ENCODE measurements at regions not wholly inside any gene's neighbourhood (a gene's known extent, or its start where the extent isn't known, plus 50 kb on each side); places are given as distances from the start of the nearest gene placed in this dataset.

GRCh38 chr14:50051706-50052105 lies 64.7 kb downstream of the VCPKMT start:
- POLR2A ChIA-PET (ENCODE audit: low non-redundant PET), result no interaction called here
- H3K4me3 ChIP-seq (ENCODE audit: low read depth, low read length, poor library complexity, severe bottlenecking), result no peak overlapping the region
- H3K27me3 ChIP-seq (replicated peaks; ENCODE audit: insufficient read depth, low read depth, low read length, poor library complexity), result no peaks in the 10 kb centered on the region
- DNase-seq (ENCODE audit: low spot score), result no peak
- intact Hi-C loops (cut with micrococcal nuclease; ENCODE audit: unreplicated experiment), result no loop called here
- H3K36me3 ChIP-seq (ENCODE audit: insufficient read depth, low read length, poor library complexity, severe bottlenecking), result no peaks in the 10 kb centered on the region
- H3K9me3 ChIP-seq (ENCODE audit: low read depth, low read length, poor library complexity, severe bottlenecking), result no peaks in the 10 kb centered on the region
- no peaks in the 10 kb centered on the region for H3K4me1 ChIP-seq (ENCODE audit: insufficient read depth, low read length, poor library complexity, severe bottlenecking)
- no TSS peak for BruUV-seq (replicated peaks)
- no peak overlapping the region for H3K27ac ChIP-seq (ENCODE audit: low read depth, low read length, poor library complexity, severe bottlenecking)
- CTCF ChIA-PET, result no interaction called here
- no peak for TF ChIP-seq EZH2 (IDR thresholded peaks at IDR 0.05; ENCODE audit: borderline replicate concordance, low read depth, low read length, poor library complexity, severe bottlenecking)
- TF ChIP-seq, protein P1, sequence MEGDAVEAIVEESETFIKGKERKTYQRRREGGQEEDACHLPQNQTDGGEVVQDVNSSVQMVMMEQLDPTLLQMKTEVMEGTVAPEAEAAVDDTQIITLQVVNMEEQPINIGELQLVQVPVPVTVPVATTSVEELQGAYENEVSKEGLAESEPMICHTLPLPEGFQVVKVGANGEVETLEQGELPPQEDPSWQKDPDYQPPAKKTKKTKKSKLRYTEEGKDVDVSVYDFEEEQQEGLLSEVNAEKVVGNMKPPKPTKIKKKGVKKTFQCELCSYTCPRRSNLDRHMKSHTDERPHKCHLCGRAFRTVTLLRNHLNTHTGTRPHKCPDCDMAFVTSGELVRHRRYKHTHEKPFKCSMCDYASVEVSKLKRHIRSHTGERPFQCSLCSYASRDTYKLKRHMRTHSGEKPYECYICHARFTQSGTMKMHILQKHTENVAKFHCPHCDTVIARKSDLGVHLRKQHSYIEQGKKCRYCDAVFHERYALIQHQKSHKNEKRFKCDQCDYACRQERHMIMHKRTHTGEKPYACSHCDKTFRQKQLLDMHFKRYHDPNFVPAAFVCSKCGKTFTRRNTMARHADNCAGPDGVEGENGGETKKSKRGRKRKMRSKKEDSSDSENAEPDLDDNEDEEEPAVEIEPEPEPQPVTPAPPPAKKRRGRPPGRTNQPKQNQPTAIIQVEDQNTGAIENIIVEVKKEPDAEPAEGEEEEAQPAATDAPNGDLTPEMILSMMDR (conservative IDR thresholded peaks at IDR 0.05; ENCODE audit: low read depth, low read length), result no peak

DNA sequence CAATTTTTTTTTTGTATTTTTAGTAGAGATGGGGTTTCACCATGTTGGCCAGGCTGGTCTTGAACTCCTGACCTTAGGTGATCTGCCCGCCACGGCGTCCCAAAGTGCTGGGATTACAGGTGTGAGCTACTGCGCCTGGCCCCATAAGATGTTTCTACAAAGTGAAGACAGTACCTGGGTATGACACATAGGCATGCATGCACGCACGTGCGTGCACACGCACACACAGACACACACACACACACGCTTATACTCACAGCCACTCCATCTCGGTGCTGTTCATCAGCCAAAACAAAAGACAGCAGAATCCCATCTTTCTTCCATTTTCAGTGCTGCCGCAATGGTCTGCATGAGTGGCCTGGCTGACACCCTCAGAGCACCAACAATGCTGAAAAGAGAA lies 63.9 kb downstream of the VCPKMT start:
- no peaks in the 10 kb centered on the region for H3K27me3 ChIP-seq (replicated peaks; ENCODE audit: insufficient read depth, low read depth, low read length, poor library complexity)
- intact Hi-C loops (cut with micrococcal nuclease; ENCODE audit: unreplicated experiment), result no loop called here
- ChIA-PET POLR2A (ENCODE audit: low non-redundant PET) (no interaction called here), CTCF (no interaction called here)
- DNase-seq (ENCODE audit: low spot score), result no peak
- no peaks in the 10 kb centered on the region for H3K4me1 ChIP-seq (ENCODE audit: insufficient read depth, low read length, poor library complexity, severe bottlenecking)
- no TSS peak for BruUV-seq (replicated peaks)
- no peak for TF ChIP-seq EZH2 (IDR thresholded peaks at IDR 0.05; ENCODE audit: borderline replicate concordance, low read depth, low read length, poor library complexity, severe bottlenecking)
- TF ChIP-seq, protein P1 (conservative IDR thresholded peaks at IDR 0.05; ENCODE audit: low read depth, low read length), result no peak
- H3K36me3 ChIP-seq (ENCODE audit: insufficient read depth, low read length, poor library complexity, severe bottlenecking), result no peaks in the 10 kb centered on the region
- no peaks in the 10 kb centered on the region for H3K9me3 ChIP-seq (ENCODE audit: low read depth, low read length, poor library complexity, severe bottlenecking)
- H3K27ac ChIP-seq (ENCODE audit: low read depth, low read length, poor library complexity, severe bottlenecking), result no peak overlapping the region
- no peak overlapping the region for H3K4me3 ChIP-seq (ENCODE audit: low read depth, low read length, poor library complexity, severe bottlenecking)

DNA sequence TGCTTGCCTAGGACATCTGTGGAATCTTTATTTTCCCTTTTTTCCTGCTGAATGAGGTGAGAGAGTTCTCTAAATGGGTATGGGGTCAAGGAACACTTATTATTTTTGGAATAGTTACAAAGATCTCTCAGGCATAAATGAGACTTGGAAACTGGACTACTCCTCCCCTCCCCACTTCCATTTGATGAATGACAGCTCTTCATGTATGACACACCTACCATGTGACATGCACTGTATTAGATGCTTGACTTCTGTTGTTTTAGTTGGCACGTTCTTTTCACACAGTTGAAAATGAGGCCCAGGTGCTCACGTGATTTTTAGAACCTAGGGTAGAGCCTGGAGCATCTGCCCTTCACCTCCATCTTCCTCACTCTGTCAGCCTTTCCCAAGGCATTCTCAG lies 62.4 kb downstream of the VCPKMT start:
- intact Hi-C loops (cut with micrococcal nuclease; ENCODE audit: unreplicated experiment), result no loop called here
- no peak overlapping the region for H3K4me3 ChIP-seq (ENCODE audit: low read depth, low read length, poor library complexity, severe bottlenecking)
- no peaks in the 10 kb centered on the region for H3K4me1 ChIP-seq (ENCODE audit: insufficient read depth, low read length, poor library complexity, severe bottlenecking)
- no TSS peak for BruUV-seq (replicated peaks)
- H3K27ac ChIP-seq (ENCODE audit: low read depth, low read length, poor library complexity, severe bottlenecking), result no peak overlapping the region
- H3K27me3 ChIP-seq (replicated peaks; ENCODE audit: insufficient read depth, low read depth, low read length, poor library complexity), result no peaks in the 10 kb centered on the region
- POLR2A ChIA-PET (ENCODE audit: low non-redundant PET), result no interaction called here
- H3K36me3 ChIP-seq (ENCODE audit: insufficient read depth, low read length, poor library complexity, severe bottlenecking), result no peaks in the 10 kb centered on the region
- TF ChIP-seq, protein P1 (conservative IDR thresholded peaks at IDR 0.05; ENCODE audit: low read depth, low read length), result no peak
- TF ChIP-seq EZH2 (IDR thresholded peaks at IDR 0.05; ENCODE audit: borderline replicate concordance, low read depth, low read length, poor library complexity, severe bottlenecking), result no peak
- no peak for DNase-seq (ENCODE audit: low spot score)
- CTCF ChIA-PET, result no interaction called here
- no peaks in the 10 kb centered on the region for H3K9me3 ChIP-seq (ENCODE audit: low read depth, low read length, poor library complexity, severe bottlenecking)

Measured in A673 (cell line).